ENCODE measurements at regions not wholly inside any gene's neighbourhood (a gene's known extent, or its start where the extent isn't known, plus 50 kb on each side); places are given as distances from the start of the nearest gene placed in this dataset.

DNA sequence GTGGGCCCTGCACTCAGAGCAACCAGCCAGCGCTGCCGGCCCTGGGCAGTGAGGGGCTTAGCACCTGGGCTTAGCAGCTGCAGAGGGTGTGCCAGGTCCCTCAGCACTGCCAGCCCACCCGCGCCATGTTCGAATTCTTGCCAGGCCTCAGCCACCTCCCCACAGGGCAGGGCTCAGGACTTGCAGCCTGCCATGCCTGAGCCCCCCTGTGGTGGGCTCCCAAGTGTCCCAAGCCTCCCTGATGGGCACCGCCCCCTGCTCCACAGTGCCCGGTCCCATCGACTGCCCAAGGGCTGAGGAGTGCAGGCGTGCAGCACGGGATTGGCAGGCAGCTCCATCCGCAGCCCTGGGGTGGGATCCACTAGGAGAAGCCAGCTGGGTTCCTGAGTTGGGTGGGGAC lies 98.0 kb upstream of the NID2 start:
- peaks cover 0 to 1% (median 0%) of the 10 kb centered on the region in 3 donors for H3K27me3 Mint-ChIP-seq (ENCODE audit: low read depth in 3 of 3)
- peaks cover 12 to 27% of the 10 kb centered on the region in 2 donors for H3K9me3 ChIP-seq (replicated peaks in 1 of 2; ENCODE audit: control insufficient read depth in 1 of 2, insufficient read depth in 1 of 2, low read length in 2 of 2)

DNA sequence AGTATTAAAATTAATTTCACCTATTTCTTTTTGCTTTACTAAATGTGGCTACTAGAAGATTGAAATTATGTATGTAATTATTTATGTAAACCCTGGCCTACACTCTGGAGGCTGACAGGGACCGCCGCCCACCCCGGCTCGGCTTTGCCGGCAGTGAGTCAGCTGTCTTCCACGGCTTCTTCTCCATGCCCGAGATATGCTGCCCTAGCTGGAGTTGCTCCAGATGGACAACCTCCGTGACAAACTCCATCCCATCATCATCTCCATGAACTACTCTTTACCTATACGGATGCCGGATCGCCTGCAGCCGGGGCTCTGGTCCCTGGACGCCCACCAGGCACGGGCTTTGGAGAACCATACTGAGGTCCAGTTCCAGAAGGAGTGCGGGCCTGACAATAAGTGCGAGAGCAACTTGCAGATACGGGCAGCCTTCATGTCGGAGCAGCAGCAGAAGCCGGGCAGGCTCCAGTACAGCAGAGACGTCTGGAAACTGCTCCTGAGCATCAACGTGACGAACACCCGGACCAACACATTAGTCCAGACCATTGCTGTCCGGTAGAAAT lies 86.9 kb upstream of the NID2 start:
- Histone ChIP-seq H3K4me1 (ENCODE audit: control insufficient read depth in 1 of 2, insufficient read depth in 2 of 2, low read length in 2 of 2) (no peaks in the 10 kb centered on the region), H3K9me3 (replicated peaks in 1 of 2; ENCODE audit: control insufficient read depth in 1 of 2, insufficient read depth in 1 of 2, low read length in 2 of 2) (no peaks in the 10 kb centered on the region), H2AFZ (ENCODE audit: insufficient read depth, low read depth, low read length, poor library complexity, severe bottlenecking) (no peak overlapping the region), H3K27ac (ENCODE audit: low read depth in 1 of 2, low read length in 2 of 2) (no peak overlapping the region), H3K4me2 (replicated peaks; ENCODE audit: extremely low read depth, low read length, poor library complexity, severe bottlenecking) (no peak overlapping the region), H3K36me3 (replicated peaks in 1 of 2; ENCODE audit: control insufficient read depth in 1 of 2, insufficient read depth in 2 of 2, low read length in 2 of 2) (no peaks in the 10 kb centered on the region), H3K27me3 (ENCODE audit: control insufficient read depth in 2 of 2, insufficient read depth in 2 of 2, low read length in 2 of 2) (no peaks in the 10 kb centered on the region), H3K9ac (ENCODE audit: insufficient read depth, low read length, poor library complexity, severe bottlenecking) (no peak overlapping the region), H3K4me3 (replicated peaks in 1 of 3; ENCODE audit: low read depth in 2 of 3, low read length in 3 of 3) (no peak overlapping the region), H3K79me2 (ENCODE audit: insufficient read depth, low read length) (no peaks in the 10 kb centered on the region), H4K20me1 (ENCODE audit: insufficient read depth, low read length) (no peaks in the 10 kb centered on the region)
- 96% methylated on average over 24 of the region's 24 CpGs for WGBS (ENCODE audit: insufficient coverage)
- peaks cover 0 to 6% (median 3%) of the 10 kb centered on the region in 3 donors for H3K27me3 Mint-ChIP-seq (ENCODE audit: low read depth in 3 of 3)
- H3K4me3 Mint-ChIP-seq: no peak overlapping the region
- intact Hi-C loops (cut with micrococcal nuclease): no loop called here
- no peaks in the 10 kb centered on the region for H3K4me1 Mint-ChIP-seq
- H3K36me3 Mint-ChIP-seq: no peaks in the 10 kb centered on the region
- TF ChIP-seq, protein P1, sequence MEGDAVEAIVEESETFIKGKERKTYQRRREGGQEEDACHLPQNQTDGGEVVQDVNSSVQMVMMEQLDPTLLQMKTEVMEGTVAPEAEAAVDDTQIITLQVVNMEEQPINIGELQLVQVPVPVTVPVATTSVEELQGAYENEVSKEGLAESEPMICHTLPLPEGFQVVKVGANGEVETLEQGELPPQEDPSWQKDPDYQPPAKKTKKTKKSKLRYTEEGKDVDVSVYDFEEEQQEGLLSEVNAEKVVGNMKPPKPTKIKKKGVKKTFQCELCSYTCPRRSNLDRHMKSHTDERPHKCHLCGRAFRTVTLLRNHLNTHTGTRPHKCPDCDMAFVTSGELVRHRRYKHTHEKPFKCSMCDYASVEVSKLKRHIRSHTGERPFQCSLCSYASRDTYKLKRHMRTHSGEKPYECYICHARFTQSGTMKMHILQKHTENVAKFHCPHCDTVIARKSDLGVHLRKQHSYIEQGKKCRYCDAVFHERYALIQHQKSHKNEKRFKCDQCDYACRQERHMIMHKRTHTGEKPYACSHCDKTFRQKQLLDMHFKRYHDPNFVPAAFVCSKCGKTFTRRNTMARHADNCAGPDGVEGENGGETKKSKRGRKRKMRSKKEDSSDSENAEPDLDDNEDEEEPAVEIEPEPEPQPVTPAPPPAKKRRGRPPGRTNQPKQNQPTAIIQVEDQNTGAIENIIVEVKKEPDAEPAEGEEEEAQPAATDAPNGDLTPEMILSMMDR (IDR thresholded peaks at IDR 0.05): no peak
- no peak for DNase-seq
- H3K9me3 Mint-ChIP-seq: peaks cover 0 to 8% (median 5%) of the 10 kb centered on the region in 7 donors
- H3K27ac Mint-ChIP-seq: no peak overlapping the region

More for the DNA sequence above, 98.0 kb upstream of the NID2 start:
- Histone ChIP-seq H3K4me1 (ENCODE audit: control insufficient read depth in 1 of 2, insufficient read depth in 2 of 2, low read length in 2 of 2) (no peaks in the 10 kb centered on the region), H3K79me2 (ENCODE audit: insufficient read depth, low read length) (no peaks in the 10 kb centered on the region), H3K9ac (ENCODE audit: insufficient read depth, low read length, poor library complexity, severe bottlenecking) (no peak overlapping the region), H3K4me2 (replicated peaks; ENCODE audit: extremely low read depth, low read length, poor library complexity, severe bottlenecking) (no peak overlapping the region), H4K20me1 (ENCODE audit: insufficient read depth, low read length) (no peaks in the 10 kb centered on the region), H3K4me3 (replicated peaks in 1 of 3; ENCODE audit: low read depth in 2 of 3, low read length in 3 of 3) (no peak overlapping the region), H3K27me3 (ENCODE audit: control insufficient read depth in 2 of 2, insufficient read depth in 2 of 2, low read length in 2 of 2) (no peaks in the 10 kb centered on the region), H3K36me3 (replicated peaks in 1 of 2; ENCODE audit: control insufficient read depth in 1 of 2, insufficient read depth in 2 of 2, low read length in 2 of 2) (no peaks in the 10 kb centered on the region), H3K27ac (ENCODE audit: low read depth in 1 of 2, low read length in 2 of 2) (no peak overlapping the region), H2AFZ (ENCODE audit: insufficient read depth, low read depth, low read length, poor library complexity, severe bottlenecking) (no peak overlapping the region)
- no peak for DNase-seq
- Mint-ChIP-seq H3K27ac (no peak overlapping the region), H3K4me1 (no peaks in the 10 kb centered on the region), H3K4me3 (no peak overlapping the region), H3K36me3 (no peaks in the 10 kb centered on the region), H3K9me3 (peaks cover 11 to 39% (median 24%) of the 10 kb centered on the region in 7 donors)
- TF ChIP-seq, protein P1 (IDR thresholded peaks at IDR 0.05): no peak
- intact Hi-C loops (cut with micrococcal nuclease): no loop called here
- 81% methylated on average over 11 of the region's 11 CpGs for WGBS (ENCODE audit: insufficient coverage)
